ENCODE measurements at regions not wholly inside any gene's neighbourhood (a gene's known extent, or its start where the extent isn't known, plus 50 kb on each side); places are given as distances from the start of the nearest gene placed in this dataset.

DNA sequence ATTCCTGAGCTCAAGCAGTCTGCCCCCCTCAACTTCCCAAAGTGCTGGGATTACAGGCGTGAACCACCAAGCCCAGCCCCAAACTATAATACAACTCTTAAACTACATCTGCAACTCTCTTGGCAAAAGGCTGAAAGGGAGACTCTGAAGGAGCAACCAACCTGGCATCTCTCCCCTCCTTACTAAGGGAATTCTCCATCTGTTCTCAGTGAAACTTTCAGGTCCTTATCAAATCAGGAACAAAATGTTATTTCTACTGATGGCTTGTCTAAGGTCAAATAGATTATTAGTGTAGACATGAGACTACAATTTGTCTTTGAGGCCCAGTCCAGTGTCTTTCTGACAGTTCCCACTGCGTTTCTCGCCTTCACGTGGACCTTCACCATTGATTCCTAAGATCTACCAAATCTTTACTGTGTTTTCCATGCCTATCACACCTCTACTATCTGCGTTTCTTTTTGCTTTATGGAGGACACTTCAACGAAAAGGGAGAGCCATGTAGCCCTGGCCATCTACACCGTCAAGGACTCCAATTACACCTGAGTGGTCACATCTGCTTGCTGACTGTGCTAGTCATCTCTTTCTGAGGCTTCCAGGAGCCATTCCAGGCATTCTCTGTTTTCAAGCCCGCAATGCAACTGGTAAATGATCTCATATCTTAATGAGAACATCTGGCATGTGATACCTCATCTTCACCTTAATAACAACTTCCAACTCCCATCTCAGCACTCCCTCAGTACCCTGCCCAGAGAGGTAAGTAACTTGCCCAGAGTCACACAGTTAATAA, 405.7 kb upstream of the CITED2 start:
- DNase-seq, result no peak

DNA sequence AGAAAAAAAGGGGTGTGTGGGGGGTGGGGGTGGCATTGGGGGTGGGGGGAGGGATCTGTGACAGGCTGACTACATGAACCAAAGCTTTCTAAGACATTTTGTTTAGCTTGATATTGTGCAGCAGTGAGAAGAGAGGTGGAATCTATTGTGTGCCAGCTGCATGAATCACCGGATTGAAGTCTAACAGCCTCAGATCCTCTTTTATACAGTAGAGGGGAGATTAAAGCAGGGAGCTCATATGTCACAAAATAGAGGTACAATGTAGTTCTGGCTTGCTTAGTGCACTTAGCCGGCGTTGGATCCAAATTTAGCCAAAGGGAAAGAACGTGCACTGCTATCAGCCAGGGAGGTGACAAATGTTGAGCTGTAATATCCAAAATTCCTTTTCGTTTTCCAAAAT, 404.2 kb upstream of the CITED2 start:
- DNase-seq, result no peak

DNA sequence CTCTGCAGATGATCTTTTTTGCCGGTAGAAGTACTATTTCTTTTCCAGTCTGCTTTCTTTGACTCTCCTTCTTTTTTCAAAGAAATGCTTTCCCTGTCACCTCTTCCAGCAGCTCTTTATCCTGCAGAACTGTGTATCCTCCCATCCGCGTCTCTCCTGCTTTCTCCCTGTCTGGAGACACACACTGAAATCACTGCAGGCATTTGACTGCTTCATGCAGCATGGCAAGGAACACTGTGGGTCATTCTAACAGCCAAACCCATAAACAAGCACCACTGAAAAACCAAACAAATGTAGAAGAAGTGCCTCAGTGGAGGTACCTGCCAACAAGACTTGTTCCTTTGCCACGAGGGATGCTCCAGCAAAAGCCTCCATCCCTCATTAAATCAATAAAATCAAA, 403.7 kb upstream of the CITED2 start:
- no peak for DNase-seq

DNA sequence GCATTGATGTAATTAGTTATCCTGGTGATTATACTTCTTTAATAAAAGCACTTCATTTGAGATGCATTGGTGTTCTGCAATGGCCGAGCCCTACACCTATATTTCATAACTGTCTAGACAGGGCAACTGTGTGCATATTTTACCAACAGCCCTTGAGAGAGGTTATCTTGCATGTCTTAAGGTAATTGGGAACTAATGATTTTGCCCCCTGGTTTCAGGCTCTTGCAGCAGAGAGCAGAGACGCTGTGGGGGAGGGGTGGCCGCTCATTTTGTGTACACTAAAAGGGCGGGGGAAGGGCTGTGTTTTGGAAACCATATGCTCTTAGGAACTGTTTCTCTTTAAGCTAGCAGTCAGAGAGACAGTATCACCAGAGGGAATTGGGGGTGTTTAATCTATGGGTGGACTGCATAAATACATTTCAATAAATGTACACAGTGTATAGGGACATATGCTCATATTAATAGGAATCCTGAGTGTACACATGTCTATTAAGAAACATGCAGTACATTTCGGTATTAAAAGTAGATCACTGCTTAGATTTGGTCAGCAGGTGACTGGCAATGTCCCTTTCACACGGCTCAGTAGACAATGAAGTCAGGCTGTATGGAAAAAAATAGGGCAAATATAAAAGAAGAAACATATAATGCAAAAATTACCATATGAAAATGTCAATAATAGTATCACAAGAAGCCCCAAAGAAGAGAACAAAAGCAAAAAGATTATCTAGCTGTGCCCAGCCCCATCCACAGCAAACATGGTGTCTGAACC, 402.9 kb upstream of the CITED2 start:
- no peak for DNase-seq

DNA sequence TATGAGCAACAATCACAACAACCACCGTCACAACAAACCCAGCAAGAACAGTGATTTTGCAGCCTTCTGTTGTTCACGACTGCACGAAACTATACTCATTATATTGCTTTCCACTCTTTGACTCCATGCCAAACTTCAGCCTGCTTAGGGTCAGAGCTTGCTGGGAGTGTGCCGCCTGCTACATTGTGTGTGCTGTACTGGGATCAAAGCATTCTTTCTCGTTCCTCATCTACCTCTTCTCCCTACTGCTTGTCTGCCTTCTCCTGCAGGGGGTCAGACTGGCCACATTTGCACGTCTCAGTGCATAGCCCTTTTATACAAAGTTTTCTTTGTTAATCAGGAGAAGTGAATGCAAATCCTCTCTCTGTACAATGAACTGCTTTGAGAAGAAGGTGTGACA, 401.6 kb upstream of the CITED2 start:
- no peak for DNase-seq

DNA sequence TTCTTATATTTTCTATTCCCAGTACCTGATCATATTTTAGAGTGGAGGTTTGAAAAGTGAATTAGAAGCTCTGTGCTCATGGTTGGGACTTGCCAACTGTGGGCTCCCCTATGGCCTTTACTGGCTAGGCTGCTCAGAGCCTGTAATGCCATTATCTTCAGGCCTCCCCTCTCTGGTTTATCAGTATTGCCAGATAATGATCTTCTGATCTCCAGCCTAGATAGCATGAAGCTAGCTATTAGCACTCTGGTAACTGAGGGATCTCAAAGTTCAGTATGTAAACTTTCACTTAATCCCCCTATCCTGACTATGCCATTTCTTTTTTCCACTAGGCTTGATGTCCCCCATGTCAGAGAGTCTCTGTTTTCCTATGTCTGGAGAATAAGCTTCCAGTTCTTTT, 393.7 kb upstream of the CITED2 start:
- DNase-seq, result no peak

DNA sequence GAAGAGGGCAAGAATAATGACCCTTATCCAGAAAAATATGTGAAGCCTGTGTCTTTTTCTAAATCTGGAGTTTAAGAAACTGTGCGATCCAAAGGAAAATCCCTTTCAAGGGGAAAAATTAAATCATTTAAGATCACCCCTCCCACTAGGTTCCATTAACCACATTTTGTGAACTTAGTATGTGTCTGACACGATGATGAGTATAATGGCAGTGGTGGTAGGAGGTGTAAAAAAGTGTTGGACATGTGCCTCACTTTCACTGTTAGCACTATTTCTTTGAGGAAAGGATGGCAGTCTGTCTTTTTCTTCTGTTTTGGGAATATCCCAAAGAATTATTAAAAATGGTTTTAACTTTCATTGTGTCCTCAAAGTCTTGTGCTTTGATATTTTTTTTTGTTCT, 392.3 kb upstream of the CITED2 start:
- DNase-seq, result no peak

DNA sequence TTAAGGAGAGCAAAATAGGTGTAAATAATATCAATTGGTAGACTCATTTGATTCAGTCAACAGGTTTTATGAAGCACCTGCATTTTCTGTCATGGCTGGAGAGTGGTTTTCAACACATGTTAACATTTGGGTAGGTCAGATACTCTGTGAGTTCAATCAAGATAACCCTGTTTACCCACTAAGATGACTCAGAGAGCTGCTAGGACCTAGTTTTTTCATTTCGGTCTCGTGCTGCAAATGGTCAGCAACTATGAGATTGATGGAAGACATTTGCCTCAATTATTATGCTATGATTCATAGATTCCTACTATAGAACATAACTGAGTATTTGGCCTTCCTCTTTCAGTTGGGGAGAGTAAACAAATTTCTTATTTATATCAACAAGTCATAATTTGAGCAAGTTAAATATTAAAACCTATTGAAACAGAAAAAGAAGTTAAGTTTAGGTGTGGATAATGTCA, 391.4 kb upstream of the CITED2 start:
- no peak for DNase-seq

DNA sequence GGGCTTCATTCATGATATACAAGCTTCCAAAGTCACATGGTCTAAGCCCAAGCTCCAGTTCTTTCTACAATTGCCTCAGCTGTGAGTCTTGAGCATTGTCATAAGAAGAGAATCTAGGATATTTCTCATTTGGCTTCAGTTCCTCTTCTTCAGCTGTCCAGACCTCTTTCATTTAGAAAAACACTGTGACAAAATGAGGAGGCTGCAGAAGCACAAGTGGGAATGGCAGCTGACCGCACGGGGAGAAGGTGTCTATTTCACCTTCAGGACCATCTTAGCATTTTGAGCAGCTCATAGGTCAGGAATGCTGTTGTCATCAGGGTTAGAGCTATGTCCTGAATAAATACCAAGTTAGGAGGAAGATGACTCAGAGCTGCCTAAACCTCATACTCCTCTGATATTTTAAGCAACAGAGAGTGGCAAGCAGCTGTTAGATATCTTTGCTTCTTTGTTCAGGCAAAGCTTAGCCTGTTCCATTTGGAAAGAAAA, 390.1 kb upstream of the CITED2 start:
- DNase-seq, result no peak

DNA sequence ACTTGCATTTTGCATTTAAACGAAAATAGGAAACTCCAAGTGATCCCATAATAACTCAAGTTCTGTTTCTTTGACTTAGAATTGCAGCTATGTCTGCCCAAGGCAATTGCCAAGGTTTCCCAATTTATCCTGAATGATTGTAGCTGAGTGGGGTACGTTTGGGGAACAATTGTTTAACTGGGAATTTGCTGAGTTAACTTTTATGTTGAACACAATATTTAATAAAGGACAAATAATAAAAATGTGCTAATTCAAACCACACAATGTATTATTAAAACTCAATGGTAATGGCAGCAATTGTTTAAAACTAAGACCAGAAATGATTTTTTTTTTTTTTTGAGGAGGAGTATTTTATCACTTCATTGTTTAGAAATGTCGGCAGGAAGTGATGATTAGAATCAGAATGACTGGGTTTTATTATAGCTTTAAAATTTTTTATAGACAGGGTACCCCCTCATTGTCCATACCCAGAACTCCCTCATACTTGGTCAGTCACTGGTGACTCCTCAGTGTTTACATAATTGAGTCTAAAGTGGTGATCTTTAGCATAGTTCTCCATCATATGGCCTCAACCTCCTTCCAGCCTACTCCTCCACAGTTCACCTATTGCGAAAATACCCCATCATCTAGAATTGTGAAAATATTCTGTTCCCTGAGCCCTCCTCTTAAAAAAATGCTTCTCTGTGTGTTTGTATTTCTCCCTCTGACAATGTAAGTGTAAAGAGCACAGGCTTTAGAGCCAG, 389.2 kb upstream of the CITED2 start:
- DNase-seq, result no peak

DNA sequence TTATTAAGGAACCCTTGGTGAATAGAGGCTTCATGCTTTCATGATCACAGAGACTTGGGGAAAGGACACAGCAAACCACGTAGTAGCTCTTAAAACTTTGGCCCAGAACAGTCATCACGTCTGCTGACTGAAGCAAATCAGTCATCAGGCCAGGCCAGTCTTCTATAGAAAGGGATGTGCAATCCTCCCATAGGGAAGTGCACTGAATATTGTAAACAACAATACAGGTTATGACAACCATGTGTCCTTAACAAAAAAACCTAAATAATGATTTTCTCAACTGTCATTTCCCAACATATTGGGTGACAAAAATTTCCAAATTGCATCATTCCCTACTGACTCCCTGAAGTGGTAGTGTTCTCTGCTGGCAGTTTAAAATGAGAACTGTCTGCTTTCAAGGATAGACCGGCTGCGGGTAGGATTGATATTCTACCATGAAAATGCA, 388.2 kb upstream of the CITED2 start:
- no peak for DNase-seq

DNA sequence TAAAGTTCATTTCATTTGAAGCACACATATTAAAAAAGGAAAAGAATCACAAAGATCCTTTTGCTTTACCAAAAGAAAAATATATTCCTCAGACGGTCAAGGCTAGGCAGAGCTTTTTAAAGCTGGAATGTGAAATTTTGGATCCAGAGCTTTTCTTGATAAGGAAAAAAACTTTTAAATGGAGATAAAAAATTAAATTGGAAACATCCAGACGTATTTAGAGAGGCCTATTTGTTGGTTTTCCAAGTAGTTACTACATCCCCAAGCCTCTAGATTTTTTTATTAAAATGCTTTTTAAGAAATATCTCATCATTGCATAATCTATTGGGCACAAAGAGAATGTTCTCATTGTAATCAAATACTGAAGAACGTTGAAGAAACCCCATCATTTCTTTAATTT, 385.7 kb upstream of the CITED2 start:
- DNase-seq, result no peak

DNA sequence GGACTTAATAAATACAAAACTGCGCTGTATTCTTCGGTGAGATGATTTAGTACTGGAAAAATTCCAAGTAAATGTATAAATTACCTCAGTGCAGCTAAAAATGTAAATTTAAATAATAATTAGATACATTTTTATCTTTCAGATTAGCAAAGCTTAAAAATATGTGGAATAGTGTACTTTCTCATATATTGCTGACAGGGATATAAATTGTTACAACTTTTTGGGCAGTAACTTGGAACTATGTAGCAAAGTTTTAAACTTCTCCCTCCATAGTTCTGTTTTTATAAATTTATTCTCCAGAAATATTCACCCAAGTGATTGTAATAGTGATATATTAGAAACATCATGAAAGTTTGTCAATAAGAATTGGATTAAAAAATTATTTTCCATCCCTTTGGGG, 384.6 kb upstream of the CITED2 start:
- DNase-seq, result no peak

DNA sequence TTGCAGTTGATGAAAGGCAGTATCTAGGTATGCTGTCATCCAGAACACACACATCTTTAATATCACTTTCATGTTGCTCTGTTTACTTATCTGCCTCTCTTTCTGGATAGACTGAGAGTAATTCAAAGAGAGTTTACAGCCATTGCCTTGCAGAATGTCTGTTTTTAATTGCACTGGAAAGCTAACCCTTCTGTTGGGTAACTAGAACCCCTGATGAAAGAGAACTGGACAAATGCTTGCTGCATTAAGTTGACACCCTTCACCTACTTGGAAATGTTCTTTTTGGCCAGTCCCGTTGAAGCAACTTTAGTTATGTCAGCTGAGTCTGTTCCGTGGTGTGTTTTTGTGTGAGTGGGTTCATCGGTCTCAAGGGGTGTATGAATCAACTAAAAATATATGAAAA, 383.8 kb upstream of the CITED2 start:
- no peak for DNase-seq

DNA sequence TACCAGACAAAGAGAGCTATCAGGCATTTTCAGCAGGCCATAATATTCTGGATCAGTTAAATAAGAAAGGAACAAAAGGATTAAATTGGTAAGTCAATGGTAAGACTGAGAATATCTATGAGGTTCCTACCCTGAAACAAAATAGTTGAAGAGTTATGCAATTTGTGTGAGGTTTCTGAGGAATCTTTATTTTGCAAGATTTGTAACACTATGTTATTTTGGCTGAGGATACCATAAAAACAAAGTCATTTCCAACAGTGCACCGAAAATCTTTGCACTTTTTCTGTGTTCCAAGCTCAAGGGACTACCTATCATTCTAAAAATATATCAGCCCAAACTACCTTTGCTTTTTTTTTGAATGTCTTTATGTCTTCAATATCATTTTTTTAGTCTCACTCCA, 383.3 kb upstream of the CITED2 start:
- no peak for DNase-seq

DNA sequence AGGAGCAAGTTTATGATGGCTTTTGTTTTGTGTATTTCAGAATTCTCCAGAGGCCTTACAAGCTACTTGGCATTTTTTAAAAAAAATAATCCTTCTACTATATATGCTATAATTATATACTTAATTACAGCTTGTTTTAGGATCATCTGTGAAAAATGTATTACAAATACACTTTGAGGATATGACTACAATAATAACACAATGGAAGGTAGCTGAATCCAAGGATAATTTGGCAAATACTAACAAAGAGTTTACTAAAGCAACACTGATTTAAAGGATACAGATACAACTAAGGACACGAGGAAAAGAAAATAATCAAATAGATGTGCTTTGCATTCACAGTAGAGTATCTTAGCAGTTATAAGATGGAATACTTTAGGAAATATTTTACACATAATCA, 381.9 kb upstream of the CITED2 start:
- DNase-seq, result no peak

DNA sequence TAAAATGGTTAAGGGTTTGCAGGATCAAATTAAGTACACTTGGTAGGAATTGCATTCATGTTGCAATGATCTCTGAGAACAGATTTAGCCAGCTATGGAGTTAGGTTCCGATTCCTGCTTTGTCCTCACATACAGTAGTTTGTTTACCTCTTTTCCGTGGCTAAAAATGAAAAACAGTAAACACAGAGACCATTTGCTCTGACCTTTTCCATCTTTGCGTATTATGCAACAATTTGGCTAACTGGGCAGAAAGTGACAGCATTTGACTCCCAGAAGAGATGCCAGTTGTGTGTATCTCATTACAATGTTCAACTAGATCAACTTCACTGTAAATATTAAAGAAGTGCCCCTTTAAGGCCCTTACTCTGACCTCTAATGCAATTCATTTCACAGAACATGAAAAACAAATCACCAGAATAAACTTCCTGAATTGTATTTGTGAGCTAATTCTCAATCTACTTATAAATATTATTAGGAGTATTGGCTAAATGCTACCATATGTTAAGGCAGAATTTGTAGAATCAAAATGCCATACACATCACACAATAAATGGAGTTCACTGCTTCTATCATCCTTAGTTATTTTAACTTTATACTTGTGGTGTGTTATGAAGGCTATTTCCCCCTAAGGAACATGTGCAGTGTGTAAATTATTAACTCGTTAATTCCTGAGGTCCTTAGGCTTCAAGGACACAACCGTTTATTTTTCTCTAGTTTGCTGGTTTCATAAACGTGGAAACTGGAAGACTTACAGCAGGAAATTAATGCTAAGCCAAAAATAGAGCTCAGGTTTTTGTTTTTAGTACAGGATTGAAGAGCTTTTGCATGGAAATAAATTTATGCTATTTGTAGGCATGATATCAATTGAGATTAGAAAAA, 380.7 kb upstream of the CITED2 start:
- DNase-seq, result no peak

DNA sequence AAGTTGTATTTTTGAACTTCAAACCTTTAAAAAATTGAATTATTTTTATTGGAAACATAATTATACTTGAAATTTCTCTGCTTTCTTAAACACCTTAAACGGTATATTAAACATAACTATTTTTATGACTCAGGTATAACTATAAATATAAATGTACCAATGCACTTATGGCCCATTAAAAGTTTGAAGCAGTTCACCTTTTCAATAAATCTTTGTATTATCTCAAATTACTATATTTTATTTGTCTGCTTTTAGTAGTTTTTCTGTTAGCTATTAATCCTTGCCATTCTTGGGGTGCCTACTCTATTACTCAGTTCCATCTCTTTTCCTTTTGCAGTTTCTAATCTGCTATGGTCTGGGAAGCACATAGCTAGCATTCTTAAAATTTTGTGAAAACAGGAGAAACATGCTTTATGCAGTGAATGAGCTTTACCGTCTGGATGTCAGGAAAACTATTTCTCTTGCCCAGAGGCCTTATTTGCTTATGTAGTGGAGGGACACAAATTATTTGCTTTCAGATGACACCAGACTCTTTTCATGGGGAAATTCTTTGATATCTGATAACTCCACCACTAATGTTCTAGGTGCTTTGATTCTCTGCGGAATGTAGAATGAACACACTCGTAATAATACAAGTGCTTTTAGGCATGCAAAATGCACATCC, 378.9 kb upstream of the CITED2 start:
- no peak for DNase-seq

DNA sequence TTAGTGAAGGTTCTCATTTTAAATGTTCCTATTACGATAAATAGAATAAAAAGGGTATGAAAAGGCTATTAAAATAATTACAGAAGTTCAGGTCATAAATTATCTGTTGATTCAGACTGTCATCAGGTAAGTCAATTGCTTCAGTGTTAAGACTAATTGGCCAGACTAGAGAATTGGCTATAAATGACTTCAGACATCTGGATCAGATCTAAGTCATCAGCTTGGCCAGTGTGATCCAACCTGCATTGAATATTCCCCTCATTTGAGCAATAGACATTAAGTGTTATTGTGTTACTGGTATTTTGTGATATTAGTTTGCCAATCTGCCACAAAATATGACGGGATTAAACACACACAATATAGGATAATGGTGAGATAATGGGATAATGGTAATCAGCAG, 377.6 kb upstream of the CITED2 start:
- no peak for DNase-seq

DNA sequence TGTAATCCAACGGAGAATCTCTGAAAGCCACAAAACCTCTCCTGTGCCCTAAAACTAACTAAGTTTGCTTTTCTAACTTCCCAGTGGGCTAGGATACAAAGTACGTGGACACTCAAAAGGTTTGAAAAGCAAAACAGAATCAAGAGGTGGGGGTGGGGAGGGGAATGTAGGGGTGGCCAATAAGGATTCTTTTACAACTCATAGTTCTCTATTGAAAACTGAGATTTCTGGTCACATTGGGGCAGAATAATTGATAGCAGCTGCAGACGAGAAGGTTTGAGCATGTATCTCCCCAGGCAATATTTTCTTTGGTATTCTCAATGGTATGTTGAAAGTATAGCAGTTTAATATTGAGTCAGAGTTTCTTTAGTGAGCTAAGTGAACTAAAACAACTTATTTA, 376.7 kb upstream of the CITED2 start:
- DNase-seq, result no peak

DNA sequence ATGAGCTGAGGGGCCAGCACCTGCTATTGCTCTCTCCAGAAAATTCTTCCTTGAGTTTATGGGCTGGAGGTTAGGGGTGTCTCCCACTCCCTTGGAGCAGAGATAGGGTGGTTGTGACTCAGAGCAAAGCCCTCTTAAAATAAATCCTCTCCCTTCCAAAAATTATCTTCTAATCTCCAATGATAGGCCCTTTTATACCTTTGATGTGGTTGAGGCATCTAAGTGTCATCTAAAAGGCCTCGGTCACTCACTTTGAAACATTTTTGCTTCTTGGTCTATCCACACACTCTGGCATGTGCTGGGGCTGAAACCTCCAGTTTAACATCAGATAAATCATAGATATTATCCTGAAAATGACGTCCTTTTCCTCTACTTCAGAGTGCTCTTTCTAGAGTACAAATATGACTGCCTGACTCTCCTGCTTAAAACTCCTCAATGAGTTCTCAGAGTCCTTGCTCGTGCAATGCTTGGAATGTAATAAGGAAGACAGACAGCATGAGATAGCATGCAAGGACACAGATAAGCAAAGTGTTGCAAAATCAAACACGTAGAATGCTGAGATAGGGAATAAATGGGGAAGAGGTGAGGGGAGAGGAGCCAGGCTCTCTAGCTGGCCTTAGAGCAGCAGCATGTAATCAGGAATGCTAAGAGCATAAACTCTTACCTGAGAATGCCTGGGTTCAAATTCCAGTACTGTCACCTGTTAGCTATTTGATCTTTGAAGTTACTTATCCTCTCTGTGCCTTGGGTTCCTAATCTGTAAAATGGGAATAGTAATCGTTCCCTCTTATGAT, 374.1 kb upstream of the CITED2 start:
- no peak for DNase-seq

Measured in midbrain (tissue), 1 donor.